Posterior vena cava (tissue), 2 donors: ENCODE measurements at regions not wholly inside any gene's neighbourhood (a gene's known extent, or its start where the extent isn't known, plus 50 kb on each side); places are given as distances from the start of the nearest gene placed in this dataset.

ENCODE experiments used
- DNase-seq: peaks from one replicate; pipeline ENCODE4 v3.0.0-alpha.2; 2020; ENCODE audit warnings: low spot score
- intact Hi-C, 2 donors: fragments of 100-400 bp; cut with DNase I; formaldehyde crosslinking; loops; one replicate each; pipeline versions ENCODE4 v1.14.1 to v1.14.2; 2022 to 2023
- donor health status: DM: yes; HTN: yes; CAD: no.
- donor health status: DM: yes; HTN: yes; CAD: no.

DNA sequence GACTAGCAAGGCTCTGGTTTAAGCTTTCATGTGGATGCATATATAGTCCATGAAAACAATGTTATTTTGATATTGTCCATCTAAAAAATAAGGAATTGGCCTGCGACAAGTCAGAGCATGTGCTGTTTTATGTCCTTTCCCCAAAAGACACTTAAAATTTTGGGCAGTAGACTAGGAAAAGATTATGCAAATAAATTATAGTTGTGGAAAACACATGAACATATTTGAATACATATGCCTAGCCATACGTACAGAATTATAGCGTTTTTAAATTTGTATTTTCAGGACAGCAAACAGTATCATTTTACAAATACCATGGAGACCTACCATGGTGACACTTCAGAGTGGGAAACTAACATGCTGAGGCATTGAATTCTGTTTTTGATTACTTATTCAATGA is 113.8 kb upstream of the SLC5A12 start:
- DNase-seq = no peak
- intact Hi-C loops = loop anchor here in 1 of 2 donors (10.0 kb wide), 1 partner anchor 71 kb away; no protein-coding TSS in a partner anchor

DNA sequence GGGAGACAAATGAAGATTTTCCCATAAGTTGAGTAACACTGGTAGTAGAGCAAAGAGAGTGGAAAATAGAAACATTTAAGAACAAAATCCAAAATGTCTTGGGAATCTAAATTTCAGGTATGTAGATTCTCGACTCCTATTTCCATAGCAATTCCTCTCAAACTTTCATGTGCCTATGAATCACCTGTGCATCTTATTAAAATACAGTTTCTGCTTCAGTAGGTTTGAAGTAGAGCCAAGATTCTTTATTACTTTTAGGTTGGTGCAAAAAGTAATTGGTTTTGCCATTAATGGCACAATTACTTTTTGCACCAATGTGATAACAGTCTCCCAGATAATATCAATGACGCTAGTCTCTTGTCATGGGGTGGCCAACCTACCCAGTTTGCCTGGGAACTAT is 115.3 kb upstream of the SLC5A12 start:
- intact Hi-C loops = loop anchor here in 1 of 2 donors (10.0 kb wide), 1 partner anchor 72 kb away; no protein-coding TSS in a partner anchor
- no peak for DNase-seq

DNA sequence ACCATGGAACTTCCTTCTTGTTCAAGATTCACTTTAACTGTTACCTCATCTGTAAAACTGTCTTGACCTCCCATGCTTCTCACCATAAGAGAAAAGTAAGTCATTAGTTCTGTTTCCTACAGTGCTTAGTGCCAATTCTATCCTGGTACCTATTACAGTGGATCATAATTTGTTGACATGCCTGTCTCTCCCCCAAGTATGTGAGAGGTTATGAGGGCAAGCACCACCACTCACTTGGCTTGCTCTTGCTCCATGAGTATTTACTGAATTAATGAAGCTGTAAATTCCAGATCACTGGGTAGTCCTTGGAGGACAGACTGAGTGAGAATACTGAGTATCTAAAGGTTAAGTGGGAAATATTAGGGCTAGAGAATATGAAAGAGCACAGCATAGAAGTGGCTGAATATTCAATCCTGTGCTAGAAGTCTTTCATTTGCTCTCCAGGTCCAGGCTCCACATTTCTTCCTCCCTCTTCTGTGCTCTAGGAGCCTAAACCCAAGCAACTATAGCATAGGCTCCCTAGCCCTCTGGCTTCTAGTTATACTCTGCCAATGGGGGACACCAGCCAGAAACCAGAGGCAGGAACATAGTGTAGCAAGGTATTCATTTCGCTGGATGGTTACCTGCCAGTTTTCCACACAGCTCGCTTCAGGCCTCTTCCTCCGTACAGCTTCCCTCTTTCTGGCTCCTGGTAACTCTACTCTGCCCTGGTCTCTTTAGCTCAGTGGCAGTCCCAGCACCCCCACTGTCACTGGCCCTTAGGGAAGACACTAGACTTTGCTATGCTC is 118.2 kb upstream of the SLC5A12 start:
- intact Hi-C loops = loop anchor here in 1 of 2 donors (10.0 kb wide), 1 partner anchor 75 kb away; no protein-coding TSS in a partner anchor
- DNase-seq = no peak

DNA sequence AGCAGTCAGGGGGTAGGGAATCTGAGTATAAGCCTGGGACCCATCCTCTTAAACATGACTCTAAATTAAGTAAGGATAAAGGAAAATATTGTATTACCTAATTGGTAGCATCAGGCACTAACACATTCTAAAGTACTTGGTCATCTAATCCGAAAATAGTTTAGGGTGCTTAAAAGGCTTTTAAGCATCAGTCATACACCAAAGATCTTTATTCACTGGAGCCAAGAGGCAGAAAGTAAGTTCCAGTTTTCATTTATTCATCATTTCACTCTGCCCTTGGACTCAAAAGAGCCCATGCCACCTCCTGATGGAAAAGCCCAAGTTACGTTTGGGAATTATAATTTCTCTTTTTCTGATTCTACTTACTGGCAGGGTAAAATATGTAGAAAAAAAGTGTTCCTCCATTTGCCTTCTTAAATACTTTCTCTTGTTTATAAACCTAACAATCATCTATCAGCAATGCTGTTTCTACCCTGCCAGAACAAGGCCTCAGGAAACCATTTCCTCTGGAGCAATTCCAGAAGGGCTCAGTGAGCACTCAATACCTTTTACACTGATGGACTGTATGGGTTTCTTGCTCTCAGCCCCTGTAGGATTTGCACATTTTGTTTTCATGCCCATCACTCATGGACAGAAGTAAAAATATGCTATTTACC is 120.1 kb upstream of the SLC5A12 start:
- DNase-seq = no peak
- intact Hi-C loops = no loop called here

DNA sequence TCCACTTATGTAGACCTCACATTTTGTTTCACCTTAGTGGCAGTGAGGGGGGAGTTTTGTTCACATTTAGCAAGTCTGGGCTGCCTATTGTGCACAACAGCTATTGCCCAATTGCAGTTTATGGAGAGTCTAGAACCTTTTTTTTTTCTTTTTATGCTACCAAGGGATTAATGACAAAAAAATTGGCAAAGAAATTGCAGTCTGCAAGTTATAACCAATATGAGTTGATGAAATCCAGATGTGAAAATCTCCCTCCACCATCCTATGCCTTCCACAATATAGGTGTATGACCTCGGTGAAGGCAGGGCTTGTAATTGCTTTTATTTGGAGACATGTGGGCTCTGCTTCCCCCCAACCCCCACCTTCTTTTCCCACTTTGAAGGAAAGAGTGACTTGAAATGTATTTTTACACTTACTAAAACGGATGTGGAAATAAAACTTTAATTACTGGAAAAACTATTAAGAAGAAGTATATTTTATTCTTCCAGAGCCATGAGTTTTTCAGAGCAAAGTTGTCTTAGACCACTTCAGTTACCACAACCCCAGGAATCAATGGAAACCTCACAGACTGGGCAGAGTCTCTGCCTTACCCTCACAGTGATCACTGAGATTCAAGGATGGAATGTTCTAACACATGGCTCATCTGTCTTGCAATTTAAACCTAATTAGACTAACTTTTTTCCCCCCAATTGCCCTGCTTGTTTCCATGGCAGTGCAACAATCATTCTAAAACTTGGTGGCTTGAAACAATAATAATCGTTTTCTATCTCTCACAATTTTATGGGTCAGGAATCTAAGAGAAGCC is 120.8 kb upstream of the SLC5A12 start:
- no peak for DNase-seq
- intact Hi-C loops = no loop called here

DNA sequence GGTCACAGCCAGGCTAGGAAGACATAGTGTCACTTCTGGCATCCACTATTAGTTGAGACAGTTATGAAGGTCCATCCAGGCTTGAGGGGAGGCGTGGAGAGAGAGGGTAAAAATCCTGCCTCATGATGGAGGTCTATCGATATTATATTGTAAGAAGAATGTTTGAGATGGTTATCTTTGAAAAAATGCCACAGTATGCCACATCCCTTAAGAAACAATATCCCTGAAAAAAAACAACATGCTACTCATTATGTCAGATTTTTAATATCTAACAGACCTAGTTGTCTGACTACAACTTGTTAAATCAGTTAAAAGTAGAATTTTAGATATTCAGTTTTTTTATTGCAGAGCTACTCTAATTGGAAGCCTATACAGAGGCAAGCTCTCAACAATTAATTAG is 121.7 kb upstream of the SLC5A12 start:
- intact Hi-C loops = no loop called here
- DNase-seq = no peak

DNA sequence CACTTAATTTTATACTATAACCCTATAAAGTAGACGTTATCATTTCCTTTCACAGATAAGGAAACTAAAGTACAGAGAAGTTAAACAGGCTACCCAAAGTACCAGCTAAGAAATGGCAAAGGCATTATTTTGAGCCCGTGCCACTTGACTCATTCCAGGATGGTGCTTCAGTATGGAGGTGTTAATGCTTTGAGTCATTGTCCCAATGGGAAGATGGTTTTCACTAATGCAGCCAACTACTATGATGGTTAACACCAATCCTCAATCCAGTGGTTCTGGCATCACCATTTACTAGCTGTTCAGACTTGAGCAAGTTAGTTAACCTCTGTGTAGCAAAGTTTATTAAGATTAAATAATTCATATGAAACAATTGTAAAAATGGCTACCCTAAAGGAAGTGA is 123.1 kb upstream of the SLC5A12 start:
- DNase-seq = no peak
- intact Hi-C loops = no loop called here

DNA sequence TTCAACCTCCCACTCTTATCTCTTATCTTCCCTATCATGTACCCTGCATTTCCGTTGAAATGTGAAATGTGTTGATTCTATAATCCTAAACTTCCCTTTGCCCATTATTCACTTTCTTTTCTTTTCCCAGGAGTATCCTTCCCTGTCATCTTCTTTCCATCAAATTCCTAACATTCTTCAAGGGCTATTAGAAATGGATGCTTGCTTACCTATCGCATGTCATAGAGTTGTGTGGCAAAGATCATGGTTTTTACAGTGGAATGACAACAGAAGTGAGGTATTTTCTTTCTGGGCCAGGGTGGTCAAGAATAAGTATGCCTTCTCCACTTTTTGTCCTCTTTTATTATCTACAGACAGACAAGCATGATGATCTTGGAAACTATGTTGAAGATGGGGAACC is 124.4 kb upstream of the SLC5A12 start:
- intact Hi-C loops = no loop called here
- no peak for DNase-seq

DNA sequence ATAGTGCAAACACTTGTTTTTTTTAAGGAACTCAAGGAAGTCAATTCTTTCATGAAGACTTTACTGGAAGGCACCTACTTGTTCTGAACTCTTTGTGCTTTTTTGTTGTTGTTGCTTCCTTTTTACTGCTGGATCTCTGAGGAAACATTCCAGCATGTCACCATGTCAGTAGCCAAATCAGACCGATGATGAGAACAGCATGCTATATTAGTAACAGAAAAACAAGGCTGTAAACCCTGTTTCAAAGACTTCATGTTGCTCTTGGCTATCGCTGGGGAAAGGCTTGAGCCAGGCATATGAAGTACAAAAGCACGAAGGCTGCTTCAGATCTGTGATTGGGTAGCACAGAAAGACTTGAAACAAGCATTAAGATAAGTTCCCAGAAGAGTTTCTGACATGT is 125.6 kb upstream of the SLC5A12 start:
- intact Hi-C loops = no loop called here
- DNase-seq = no peak

DNA sequence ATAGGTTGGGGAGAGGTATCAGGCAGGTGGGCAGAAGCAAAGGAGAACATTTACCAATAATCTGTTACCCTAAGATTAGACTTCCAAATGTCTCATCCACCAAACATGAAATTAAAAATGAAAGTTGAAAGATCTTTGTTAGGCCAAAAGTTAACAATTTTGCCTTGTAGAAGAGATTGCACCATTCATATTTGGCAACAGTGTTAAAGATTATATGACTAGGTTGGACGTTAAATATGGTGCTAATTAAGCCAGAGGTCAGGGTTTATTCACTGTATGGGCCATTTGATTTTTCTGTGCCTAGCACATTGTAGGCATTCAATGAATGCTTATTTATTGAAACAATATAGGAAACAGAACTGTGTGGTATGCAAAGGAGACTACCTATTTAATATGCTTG is 126.1 kb upstream of the SLC5A12 start:
- intact Hi-C loops = no loop called here
- no peak for DNase-seq

DNA sequence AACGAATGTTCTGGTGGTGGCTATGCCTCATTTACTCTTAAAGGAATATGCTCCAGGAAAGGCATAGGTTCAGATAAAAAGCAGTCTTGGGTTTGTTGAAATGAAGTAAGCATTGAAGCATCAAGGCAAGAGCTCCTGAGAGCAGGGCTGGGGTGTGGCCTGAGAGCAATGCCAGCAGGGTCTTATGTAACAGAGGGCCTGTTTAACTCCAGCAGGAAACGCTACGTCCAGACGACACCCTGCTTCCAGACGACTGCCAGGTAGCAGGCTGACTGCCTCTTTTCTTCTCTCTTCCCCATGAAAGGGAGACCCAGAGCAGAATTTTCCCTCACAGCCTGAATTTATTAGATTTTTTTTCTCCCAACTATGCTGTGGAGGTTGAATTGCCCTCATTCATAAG is 127.2 kb upstream of the SLC5A12 start:
- DNase-seq = no peak
- intact Hi-C loops = no loop called here

DNA sequence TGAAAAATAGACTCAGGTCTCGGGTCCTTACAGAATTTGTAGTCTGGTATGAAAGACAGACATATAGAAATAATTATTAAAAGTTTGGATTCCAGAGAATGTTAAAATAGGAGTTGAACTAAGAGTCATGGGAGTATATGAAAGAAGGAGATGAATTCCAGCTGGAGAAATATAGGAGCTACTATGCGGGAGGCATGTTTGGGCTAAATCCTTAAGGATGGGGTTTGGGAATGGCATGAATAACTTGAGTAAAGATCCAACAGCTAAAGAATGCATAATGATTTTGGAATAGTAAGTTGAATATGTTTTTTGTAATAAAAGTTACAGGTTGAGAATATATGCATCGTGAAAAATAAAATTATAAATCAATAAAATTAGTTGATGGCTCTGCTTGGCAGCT is 129.4 kb upstream of the SLC5A12 start:
- no peak for DNase-seq
- intact Hi-C loops = no loop called here

DNA sequence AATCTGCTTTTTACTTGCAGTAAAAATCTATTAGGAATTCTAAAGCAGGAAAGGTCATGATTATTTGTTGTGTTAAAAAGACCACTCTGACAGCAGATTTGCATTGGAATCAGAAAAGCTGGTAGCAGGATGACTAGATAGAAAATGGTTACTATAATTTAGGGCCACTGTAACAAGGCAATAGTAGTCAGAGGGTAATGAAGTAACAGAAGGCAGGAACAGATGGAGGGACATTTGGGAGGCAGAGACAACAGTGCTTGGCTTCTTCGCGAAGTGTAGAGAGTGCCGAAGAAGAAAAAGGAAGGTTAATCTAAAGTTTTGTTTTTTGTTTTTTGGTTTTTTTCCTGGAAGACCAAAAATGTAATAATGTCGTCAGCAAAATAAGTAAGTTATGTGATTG is 129.8 kb upstream of the SLC5A12 start:
- intact Hi-C loops = no loop called here
- no peak for DNase-seq

DNA sequence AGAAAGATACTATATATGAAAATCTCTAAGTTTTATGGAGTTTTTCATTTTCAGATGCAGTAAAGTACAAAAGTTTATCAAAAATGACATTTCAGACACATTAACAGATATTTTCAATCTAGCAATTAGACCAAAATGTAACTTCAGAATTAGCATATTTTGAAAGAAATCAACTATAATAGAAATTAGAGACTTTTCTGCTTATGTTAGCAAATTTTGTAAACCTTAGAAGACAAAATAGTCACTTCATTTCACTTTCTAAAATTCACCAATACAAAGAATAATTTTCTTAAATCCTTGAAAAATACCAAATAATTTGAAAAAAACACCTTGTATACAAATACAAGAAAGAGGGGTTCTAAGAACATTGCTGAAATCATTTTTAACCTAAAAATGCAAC is 135.8 kb upstream of the FIBIN start:
- intact Hi-C loops = no loop called here
- no peak for DNase-seq

DNA sequence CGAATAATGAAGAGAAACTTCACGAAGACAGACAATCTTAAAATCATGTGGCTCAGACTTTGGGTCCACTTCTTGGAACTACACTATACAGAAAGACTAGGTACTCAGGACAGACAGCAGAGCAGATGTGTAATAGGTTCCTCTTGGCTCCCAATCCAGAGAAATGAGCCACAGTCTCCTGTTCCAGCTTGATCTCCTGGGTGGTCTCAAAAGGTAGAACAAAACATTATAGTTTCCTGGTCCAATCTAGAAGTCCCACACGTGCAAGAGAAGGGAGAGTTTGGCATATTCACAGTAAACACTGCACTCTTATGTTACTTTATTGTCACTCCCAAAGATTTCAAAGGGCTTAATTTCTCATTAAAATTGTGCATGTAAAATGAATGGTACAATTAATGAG is 134.5 kb upstream of the FIBIN start:
- DNase-seq = no peak
- intact Hi-C loops = no loop called here

DNA sequence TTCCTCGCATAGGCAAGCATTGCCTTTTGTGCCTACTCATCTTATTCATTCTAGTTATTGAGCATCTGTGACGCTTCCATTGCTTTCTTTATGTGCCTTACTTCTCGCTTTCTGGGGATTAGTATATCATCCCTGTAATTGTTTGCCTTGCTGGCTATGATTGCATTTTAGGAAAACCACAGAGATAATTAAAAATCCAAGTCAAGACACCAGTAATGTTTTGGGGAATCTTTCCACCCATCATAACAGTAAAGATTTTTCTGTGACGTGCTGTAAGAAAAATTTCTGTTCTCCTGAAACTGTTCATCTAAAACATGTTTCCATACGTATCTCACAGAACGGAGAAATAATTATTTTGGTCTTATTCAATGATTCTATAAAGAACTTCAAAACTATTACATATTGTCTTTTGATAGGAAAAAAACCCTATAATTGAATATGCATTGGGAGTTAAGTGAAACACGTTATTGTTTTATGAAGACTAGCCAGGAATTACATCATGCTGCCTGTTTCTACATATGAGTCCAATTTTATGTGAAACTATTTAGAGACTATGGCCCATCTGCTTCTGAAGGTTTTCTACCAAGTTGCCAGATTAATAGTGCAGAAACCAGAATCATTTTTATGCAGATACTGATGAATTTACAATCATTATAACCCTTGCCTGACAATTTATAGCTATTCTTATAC is 133.7 kb upstream of the FIBIN start:
- DNase-seq = no peak
- intact Hi-C loops = no loop called here

DNA sequence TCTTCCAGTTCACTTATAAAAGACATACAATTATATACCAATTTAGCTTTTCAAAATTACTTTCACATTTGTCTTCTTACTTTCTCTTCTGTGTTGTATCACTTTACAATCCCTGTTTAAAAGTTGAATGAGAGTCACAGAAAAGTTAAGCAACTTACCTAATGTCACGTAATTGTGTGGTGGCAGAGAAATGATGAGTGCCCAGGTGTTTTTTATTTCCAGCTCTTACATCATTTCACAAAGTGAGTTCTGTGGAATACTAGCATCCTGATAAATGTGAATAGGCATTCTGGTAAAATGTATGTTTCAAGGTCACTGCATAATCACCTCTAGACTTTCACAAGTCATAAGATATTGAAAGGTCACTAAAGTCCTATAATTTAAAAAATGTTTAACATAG is 133.0 kb upstream of the FIBIN start:
- intact Hi-C loops = no loop called here
- no peak for DNase-seq

DNA sequence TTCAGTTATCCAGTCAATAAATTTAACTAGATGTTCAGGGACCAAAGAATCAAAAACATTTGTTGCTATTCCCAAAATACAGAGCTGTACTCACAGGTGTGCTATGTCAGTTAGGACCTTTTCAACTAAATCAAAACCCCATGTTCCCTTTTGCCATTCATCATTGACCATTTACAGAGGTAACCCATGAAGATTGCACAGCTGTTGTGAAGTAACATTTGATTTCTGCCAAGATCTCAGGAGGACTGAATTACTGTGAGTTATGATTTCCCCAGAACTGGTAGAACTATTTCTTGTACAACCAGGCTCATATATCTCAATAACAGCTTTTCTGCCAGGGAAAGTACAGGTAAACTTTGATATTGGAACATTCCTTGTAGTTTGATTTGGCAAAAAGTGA is 131.1 kb upstream of the FIBIN start:
- DNase-seq = no peak
- intact Hi-C loops = no loop called here

DNA sequence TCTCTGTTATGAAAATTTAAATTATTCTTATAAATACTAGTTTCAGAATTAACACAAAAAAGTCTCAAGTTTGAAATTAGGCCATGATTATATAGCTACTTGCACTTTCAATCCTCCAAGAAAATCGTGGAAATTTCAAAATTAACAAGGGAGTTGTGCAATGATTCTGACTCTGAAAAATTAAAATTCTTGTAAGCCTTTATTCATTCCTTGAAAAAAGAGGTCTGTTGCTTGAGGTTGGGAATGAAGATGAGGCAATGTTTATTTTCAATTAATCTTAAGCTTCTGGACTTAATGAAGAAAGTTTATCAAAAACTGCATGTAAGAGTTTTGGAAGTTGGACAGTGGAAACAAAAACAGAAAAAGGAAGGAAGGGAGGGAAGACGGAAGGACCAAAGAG is 128.2 kb upstream of the FIBIN start:
- intact Hi-C loops = no loop called here
- DNase-seq = no peak

DNA sequence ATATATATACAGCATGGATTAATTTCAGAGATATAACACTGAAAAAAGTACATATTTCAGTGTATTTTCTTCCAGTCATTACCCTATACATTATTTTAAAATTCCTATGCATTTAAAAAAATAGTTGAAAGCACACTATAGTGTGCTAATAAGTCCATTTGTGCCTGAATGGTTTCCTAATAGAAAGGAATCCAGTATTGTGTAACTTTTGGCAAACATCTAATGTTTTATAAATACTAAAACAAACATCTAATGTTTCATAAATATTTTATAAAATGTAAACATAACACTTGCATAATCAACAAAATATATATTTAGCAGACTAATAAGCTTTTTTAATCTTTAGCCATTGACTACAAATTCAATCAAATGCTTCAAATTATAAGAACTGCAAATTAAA is 126.6 kb upstream of the FIBIN start:
- intact Hi-C loops = no loop called here
- DNase-seq = no peak
